MM.1S (cell line): ENCODE measurements at regions not wholly inside any gene's neighbourhood (a gene's known extent, or its start where the extent isn't known, plus 50 kb on each side); places are given as distances from the start of the nearest gene placed in this dataset.

ENCODE experiments used
- EZH2phosphoT487 ChIP-seq: fragments of 300-600 bp; sonication (generic); IDR thresholded peaks from 2 replicates; pipeline ENCODE4 v1.6.1; 2018; ENCODE audit warnings: antibody characterized with exemption, low read length
- TF ChIP-seq, protein P1 (sequence below): fragments of 300-600 bp; sonication (generic); IDR thresholded peaks from 2 replicates; pipeline ENCODE4 v1.5.1; 2016; ENCODE audit warnings: antibody characterized with exemption, low read length, mixed read lengths

DNA sequence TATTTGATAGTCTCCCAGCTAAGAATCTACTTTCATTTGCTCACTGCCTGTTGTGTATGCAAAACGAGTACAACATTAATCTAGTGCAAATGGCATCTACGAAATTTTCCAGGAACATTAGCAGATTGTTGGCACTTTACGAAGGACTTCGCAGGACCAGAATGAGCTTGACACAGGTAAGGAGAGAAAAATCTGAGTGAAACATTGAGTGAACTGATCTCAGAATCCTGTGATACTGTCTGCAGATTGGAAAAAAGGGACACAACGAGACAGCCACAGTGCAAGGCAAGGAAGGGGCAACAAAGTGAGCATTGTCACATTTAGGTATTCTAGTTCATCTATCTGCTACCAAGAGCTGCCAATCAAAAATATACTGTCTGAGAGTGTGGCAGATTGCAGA, 350.5 kb downstream of the ZNF608 start:
- TF ChIP-seq, protein P1, sequence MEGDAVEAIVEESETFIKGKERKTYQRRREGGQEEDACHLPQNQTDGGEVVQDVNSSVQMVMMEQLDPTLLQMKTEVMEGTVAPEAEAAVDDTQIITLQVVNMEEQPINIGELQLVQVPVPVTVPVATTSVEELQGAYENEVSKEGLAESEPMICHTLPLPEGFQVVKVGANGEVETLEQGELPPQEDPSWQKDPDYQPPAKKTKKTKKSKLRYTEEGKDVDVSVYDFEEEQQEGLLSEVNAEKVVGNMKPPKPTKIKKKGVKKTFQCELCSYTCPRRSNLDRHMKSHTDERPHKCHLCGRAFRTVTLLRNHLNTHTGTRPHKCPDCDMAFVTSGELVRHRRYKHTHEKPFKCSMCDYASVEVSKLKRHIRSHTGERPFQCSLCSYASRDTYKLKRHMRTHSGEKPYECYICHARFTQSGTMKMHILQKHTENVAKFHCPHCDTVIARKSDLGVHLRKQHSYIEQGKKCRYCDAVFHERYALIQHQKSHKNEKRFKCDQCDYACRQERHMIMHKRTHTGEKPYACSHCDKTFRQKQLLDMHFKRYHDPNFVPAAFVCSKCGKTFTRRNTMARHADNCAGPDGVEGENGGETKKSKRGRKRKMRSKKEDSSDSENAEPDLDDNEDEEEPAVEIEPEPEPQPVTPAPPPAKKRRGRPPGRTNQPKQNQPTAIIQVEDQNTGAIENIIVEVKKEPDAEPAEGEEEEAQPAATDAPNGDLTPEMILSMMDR, result no peak
- no peak for TF ChIP-seq EZH2phosphoT487
